Rectal smooth muscle tissue (tissue), 1 donor: ENCODE measurements at regions not wholly inside any gene's neighbourhood (a gene's known extent, or its start where the extent isn't known, plus 50 kb on each side); places are given as distances from the start of the nearest gene placed in this dataset.
A peak's percentile ranks its signal among the peaks of the same experiment; 100 is the strongest.
"Not testable (repeated sequence)": the region's sequence is repeated elsewhere in the genome, so short reads cannot be mapped to it uniquely, and the experiment has no call there.

ENCODE experiments used
- H3K27ac ChIP-seq: one replicate; pipeline ENCODE4 v1.7.0; 2013; ENCODE audit warnings: low read depth, low read length, inconsistent platforms
- H3K27me3 ChIP-seq: one replicate; pipeline ENCODE4 v1.7.0; 2013; ENCODE audit warnings: low read length; ENCODE audit not compliant: control insufficient read depth, insufficient read depth
- H3K36me3 ChIP-seq: one replicate; pipeline ENCODE4 v1.7.0; 2013; ENCODE audit warnings: low read length; ENCODE audit not compliant: control insufficient read depth, insufficient read depth
- H3K4me1 ChIP-seq: one replicate; pipeline ENCODE4 v1.7.0; 2013; ENCODE audit warnings: low read length; ENCODE audit not compliant: control insufficient read depth, insufficient read depth
- H3K4me3 ChIP-seq: one replicate; pipeline ENCODE4 v1.7.0; 2013; ENCODE audit warnings: low read length
- H3K9ac ChIP-seq: one replicate; pipeline ENCODE4 v1.7.0; 2013; ENCODE audit warnings: low read length

DNA sequence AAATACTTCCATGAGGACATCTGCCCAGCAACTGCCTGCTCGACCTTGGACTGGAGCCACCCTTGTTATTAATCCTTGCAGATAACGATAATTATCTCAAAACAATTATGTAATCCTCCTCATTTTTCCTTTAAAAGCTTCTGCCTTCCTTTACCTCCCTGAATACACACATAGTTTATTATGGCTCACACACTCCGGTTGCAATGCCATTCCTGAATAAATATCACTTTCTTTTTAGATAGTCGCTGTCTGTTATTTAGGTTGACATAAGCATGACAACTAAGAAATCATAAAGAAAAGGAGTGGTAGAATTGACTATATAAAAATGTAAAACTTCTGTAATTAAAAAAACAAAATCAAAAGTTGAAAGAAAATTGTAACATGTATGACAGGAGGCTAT, 64.8 kb downstream of the B4GALT7 start:
- not testable (repeated sequence) for H3K4me1 ChIP-seq, H3K27ac ChIP-seq, H3K9ac ChIP-seq, H3K36me3 ChIP-seq, H3K27me3 ChIP-seq, H3K4me3 ChIP-seq

DNA sequence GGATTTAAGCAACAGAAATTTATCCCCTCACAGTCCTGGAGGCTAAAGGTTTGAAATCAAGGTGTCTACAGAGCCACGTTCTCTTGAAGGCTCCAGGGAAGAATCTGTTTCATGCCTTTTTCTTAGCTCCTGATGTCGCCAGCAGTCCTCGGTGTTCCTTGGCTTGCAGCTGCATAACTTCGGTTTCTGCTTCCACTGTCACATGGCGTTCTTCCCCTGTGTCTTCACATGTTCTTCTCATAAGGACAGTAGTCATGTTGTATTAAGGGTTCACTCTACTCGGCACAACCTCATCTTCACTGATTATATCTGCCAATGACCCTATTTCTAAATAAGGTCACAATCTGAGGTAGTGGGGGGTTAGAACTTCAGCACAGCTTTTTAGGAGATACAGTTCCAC, 65.2 kb downstream of the B4GALT7 start:
- not testable (repeated sequence) for H3K36me3 ChIP-seq, H3K27me3 ChIP-seq, H3K4me1 ChIP-seq, H3K4me3 ChIP-seq, H3K27ac ChIP-seq, H3K9ac ChIP-seq

DNA sequence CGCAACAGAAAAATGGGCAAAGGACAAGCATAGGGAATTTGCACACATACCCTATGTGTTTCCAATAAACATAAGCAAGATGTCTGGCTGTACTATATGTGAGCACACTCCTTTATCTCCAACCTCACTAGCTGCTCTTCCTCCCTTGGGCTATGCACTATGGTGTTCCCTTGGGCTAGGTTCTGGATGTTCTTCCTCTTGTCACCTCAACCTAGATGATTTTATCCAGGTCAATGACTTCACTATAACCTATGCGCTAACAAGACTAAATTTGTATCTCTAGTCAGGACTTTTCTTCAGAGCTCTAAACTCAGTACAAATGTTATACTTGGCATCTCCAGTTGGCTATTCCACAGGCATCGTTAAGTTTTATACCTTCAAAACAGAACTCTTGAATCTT, 66.0 kb downstream of the B4GALT7 start:
- H3K36me3 ChIP-seq, H3K9ac ChIP-seq, H3K4me3 ChIP-seq, H3K27ac ChIP-seq, H3K4me1 ChIP-seq, H3K27me3 ChIP-seq: not testable (repeated sequence)

DNA sequence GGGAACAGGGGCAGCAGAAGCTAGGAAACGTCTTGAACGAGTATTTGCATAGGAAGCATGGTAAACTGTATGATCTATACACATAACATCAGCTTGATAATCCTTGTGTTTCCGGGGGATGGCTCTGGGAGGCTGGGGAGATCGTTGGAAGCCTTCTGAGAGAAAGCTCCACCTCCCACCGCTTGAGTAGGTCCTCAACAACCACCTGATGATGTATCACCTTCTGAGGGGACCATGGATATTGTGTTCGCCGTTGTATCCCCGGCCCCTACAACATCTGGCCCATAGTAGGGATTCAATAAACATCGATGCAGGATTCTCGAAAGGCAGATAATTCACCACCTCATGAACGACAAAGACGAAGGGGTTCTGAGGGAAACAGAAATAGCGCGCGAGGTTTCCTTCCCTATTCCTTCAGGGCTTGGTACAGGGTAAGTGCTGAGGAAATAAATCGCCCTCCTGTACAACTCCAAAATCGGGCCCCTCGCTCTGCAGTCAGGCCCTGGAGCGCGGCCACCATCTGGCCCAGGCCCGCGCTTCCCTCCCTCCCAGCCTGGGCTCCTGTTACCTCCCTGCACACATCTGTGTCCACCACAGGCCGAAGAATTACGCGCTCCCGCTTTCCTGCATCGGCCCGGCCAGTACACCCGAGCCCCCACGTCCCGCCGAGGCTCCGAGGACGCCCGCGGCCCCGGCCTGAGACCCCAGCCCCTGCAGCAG, 71.3 kb downstream of the B4GALT7 start:
- H3K9ac ChIP-seq, H3K27me3 ChIP-seq, H3K4me1 ChIP-seq, H3K36me3 ChIP-seq, H3K27ac ChIP-seq: not testable (repeated sequence)
- peak overlapping the region; percentile 41 for H3K4me3 ChIP-seq

DNA sequence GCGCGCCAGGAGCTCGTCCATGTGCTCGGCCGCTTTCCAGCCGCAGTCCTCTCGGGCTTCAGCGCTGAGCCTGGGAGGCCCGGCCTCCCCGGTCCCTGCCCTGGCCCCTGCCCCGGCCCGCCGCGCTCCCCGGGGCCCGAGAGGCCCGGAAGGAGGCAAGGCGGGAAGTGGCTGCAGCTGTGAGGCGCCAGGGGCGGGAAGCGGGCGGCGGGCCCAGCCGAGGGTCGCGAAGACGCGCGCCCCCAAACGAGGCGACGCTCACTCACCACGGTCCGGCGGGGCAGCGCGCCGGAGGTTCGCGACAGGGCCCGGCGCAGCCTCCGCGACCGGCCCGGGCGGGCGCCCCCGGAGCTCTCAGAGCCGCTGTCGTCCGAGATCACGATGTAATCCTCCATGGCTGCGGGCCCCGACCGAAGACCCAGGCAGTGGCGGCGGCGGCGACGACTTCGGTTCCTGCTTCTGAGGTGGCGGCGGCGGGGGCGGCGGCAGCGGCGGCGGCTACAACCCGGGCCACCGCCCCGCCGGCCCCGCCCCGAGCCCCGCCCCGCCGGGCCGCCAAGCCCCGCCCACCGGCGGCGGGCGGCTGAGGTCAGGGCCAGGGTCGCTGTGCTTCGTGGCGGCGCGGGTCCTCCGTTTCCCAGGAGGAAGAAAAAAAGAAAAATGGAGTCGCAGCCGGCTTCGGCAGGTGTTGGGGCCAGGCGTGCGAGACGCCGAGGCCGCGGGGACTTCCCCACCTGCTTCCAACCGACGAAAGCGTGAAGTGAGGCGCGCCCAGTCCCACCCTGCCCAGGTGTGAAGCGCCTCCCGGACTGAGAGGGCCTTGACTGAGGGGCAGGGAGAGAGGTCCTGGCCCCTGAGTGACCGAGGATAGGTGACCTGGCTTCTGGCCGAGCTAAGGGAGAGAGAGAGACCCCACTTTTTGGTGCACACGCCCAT, 72.1 kb downstream of the B4GALT7 start:
- not testable (repeated sequence) for H3K27me3 ChIP-seq, H3K36me3 ChIP-seq, H3K4me1 ChIP-seq, H3K9ac ChIP-seq, H3K27ac ChIP-seq
- peak overlapping the region; percentile 21 for H3K4me3 ChIP-seq
